K562 (cell line): ENCODE measurements at regions not wholly inside any gene's neighbourhood (a gene's known extent, or its start where the extent isn't known, plus 50 kb on each side); places are given as distances from the start of the nearest gene placed in this dataset.
"Not testable (repeated sequence)": the region's sequence is repeated elsewhere in the genome, so short reads cannot be mapped to it uniquely, and the experiment has no call there.

ENCODE experiments used
- BDP1 ChIP-seq: IDR thresholded peaks from 3 replicates; pipeline ENCODE4 v1.6.1; 2011; ENCODE audit not compliant: insufficient read length, insufficient read depth
- ESRRA ChIP-seq: fragments of 450-650 bp; IDR thresholded peaks from 2 replicates; pipeline ENCODE4 v1.6.1; 2014; ENCODE audit warnings: low read depth, mild to moderate bottlenecking, moderate library complexity, borderline replicate concordance
- KHSRP ChIP-seq: fragments of 450-650 bp; IDR thresholded peaks from 2 replicates; pipeline ENCODE4 v1.6.1; 2017
- POLR3A ChIP-seq: IDR thresholded peaks from 2 replicates; pipeline ENCODE4 v1.6.1; 2011; ENCODE audit warnings: borderline replicate concordance, mild to moderate bottlenecking, moderate library complexity; ENCODE audit not compliant: insufficient read length, insufficient read depth; ENCODE audit errors: extremely low read depth
- ZNF133 ChIP-seq: fragments of 250-450 bp; sonication (Bioruptor Pico); IDR thresholded peaks from 2 replicates; pipeline ENCODE4 v1.4.0; 2020; ENCODE audit warnings: mild to moderate bottlenecking
- ZNF282 ChIP-seq: sonication (generic); formaldehyde crosslinking; IDR thresholded peaks from 2 replicates; pipeline ENCODE4 v1.8.1; 2023; ENCODE audit warnings: missing genetic modification reagents
- ZNF778 ChIP-seq: fragments of 450-650 bp; formaldehyde crosslinking; IDR thresholded peaks from 2 replicates; pipeline ENCODE4 v1.4.0; 2020; ENCODE audit warnings: mild to moderate bottlenecking, moderate library complexity
- TF ChIP-seq, protein P1 (sequence below), 2 experiments: fragments of 450-650 bp in 1 of 2; sonication (generic) in 1 of 2; formaldehyde crosslinking in 1 of 2; IDR thresholded peaks in 1 of 2; conservative IDR thresholded peaks in 1 of 2; 2 replicates each; pipeline versions ENCODE4 v1.6.1 to v1.8.1; 2016 to 2023; ENCODE audit warnings: mild to moderate bottlenecking in 2 of 2, moderate library complexity in 2 of 2, inconsistent platforms in 1 of 2, missing genetic modification reagents in 1 of 2
- TF ChIP-seq, protein P2 (sequence below), 3 experiments: IDR thresholded peaks in 2 of 3; conservative IDR thresholded peaks in 1 of 3; 2 replicates each; pipeline ENCODE4 v1.5.1; 2011 to 2012; ENCODE audit warnings: low read length in 3 of 3, mild to moderate bottlenecking in 3 of 3, control low read depth in 2 of 3, improper control_type of control experiment in 1 of 3, inconsistent platforms in 1 of 3, low read depth in 1 of 3, mixed read lengths in 1 of 3, moderate library complexity in 1 of 3; ENCODE audit not compliant: insufficient read depth in 2 of 3

DNA sequence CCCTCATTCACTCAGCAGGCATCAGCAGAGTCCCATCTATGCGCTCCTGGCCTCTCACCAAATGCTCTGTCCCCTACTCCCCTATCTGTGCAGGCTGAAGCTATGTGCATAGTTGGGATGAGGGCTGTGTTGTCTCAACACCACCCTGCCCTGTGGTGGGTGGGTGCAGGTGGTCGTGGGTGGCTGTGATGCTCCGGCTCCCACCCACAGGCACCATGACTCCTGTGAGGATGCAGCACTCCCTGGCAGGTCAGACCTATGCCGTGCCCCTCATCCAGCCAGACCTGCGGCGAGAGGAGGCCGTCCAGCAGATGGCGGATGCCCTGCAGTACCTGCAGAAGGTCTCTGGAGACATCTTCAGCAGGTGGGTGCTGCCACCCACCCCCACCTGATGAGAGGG, 153.9 kb downstream of the OR4F15 start:
- not testable (repeated sequence) for TF ChIP-seq ZNF778 (CRISPR knock-in tag); BDP1; ZNF133 (CRISPR knock-in tag); ZNF282; POLR3A; ESRRA; KHSRP
- TF ChIP-seq, protein P1, sequence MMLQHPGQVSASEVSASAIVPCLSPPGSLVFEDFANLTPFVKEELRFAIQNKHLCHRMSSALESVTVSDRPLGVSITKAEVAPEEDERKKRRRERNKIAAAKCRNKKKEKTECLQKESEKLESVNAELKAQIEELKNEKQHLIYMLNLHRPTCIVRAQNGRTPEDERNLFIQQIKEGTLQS (IDR thresholded peaks at IDR 0.05) = not testable (repeated sequence)
- TF ChIP-seq, protein P1 (CRISPR knock-in tag; conservative IDR thresholded peaks at IDR 0.05) = not testable (repeated sequence)
- TF ChIP-seq, protein P2, sequence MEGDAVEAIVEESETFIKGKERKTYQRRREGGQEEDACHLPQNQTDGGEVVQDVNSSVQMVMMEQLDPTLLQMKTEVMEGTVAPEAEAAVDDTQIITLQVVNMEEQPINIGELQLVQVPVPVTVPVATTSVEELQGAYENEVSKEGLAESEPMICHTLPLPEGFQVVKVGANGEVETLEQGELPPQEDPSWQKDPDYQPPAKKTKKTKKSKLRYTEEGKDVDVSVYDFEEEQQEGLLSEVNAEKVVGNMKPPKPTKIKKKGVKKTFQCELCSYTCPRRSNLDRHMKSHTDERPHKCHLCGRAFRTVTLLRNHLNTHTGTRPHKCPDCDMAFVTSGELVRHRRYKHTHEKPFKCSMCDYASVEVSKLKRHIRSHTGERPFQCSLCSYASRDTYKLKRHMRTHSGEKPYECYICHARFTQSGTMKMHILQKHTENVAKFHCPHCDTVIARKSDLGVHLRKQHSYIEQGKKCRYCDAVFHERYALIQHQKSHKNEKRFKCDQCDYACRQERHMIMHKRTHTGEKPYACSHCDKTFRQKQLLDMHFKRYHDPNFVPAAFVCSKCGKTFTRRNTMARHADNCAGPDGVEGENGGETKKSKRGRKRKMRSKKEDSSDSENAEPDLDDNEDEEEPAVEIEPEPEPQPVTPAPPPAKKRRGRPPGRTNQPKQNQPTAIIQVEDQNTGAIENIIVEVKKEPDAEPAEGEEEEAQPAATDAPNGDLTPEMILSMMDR (IDR thresholded peaks at IDR 0.05 in 2 of 3, conservative IDR thresholded peaks at IDR 0.05 in 1 of 3; ENCODE audit: insufficient read depth in 2 of 3, low read depth in 1 of 3, low read length in 3 of 3) = not testable (repeated sequence)
